ENCODE measurements at regions not wholly inside any gene's neighbourhood (a gene's known extent, or its start where the extent isn't known, plus 50 kb on each side); places are given as distances from the start of the nearest gene placed in this dataset.

GRCh38 chr9:31372799-31373587, 1011.5 kb upstream of the ACO1 start:
- H3K9me3 ChIP-seq: no peaks in the 10 kb centered on the region
- H3K4me1 ChIP-seq: no peaks in the 10 kb centered on the region
- no peak overlapping the region for H3K27ac ChIP-seq
- no peak for TF ChIP-seq CTCF (IDR thresholded peaks at IDR 0.05)
- H3K27me3 ChIP-seq: no peaks in the 10 kb centered on the region
- DNase-seq: no peak
- H3K36me3 ChIP-seq: no peaks in the 10 kb centered on the region
- 80 to 87% methylated on average over 7 of the region's 7 CpGs for whole genome bisulfite sequencing, 2 donors
- intact Hi-C loops (cut with DNase I): no loop called here
- H3K4me3 ChIP-seq: no peak overlapping the region

- no peak overlapping the region for H3K4me3 ChIP-seq
- intact Hi-C loops (cut with DNase I): no loop called here
- no peaks in the 10 kb centered on the region for H3K36me3 ChIP-seq
- no peaks in the 10 kb centered on the region for H3K27me3 ChIP-seq
- TF ChIP-seq CTCF (IDR thresholded peaks at IDR 0.05) (no peak), POLR2A (IDR thresholded peaks at IDR 0.05) (no peak), POLR2AphosphoS5 (IDR thresholded peaks at IDR 0.05) (no peak), EP300 (IDR thresholded peaks at IDR 0.05) (no peak)
- 80 to 86% methylated on average over 4 of the region's 4 CpGs for WGBS, 2 donors
- DNase-seq: no peak
- H3K27ac ChIP-seq: no peak overlapping the region
- H3K4me1 ChIP-seq: no peaks in the 10 kb centered on the region
- H3K9me3 ChIP-seq: no peaks in the 10 kb centered on the region
Measured at GRCh38 chr9:31377358-31377757, 1007.1 kb upstream of the ACO1 start.

- H3K4me3 ChIP-seq: no peak overlapping the region
- no peak for TF ChIP-seq CTCF (IDR thresholded peaks at IDR 0.05)
- no peak for TF ChIP-seq EP300 (IDR thresholded peaks at IDR 0.05)
- TF ChIP-seq POLR2A (IDR thresholded peaks at IDR 0.05): no peak
- no peak for TF ChIP-seq POLR2AphosphoS5 (IDR thresholded peaks at IDR 0.05)
- H3K27ac ChIP-seq: no peak overlapping the region
- H3K36me3 ChIP-seq: no peaks in the 10 kb centered on the region
- DNase-seq: no peak
- no peaks in the 10 kb centered on the region for H3K9me3 ChIP-seq
- H3K27me3 ChIP-seq: no peaks in the 10 kb centered on the region
- WGBS, 2 donors: 84 to 89% methylated on average over 1 of the region's 1 CpG
- intact Hi-C loops (cut with DNase I): no loop called here
- peaks cover 0 to under 1% (median 0%) of the 10 kb centered on the region in 4 donors for H3K4me1 ChIP-seq
Measured at GRCh38 chr9:31388660-31389059, 995.8 kb upstream of the ACO1 start.

- Histone ChIP-seq H3K4me3 (no peak overlapping the region), H3K9me3 (no peaks in the 10 kb centered on the region), H3K27me3 (no peaks in the 10 kb centered on the region), H3K36me3 (no peaks in the 10 kb centered on the region), H3K27ac (no peak overlapping the region), H3K4me1 (peaks cover 0 to 5% (median 1%) of the 10 kb centered on the region in 4 donors)
- 65 to 75% methylated on average over 3 of the region's 3 CpGs for WGBS, 2 donors
- TF ChIP-seq CTCF (IDR thresholded peaks at IDR 0.05): no peak
- no peak for TF ChIP-seq POLR2AphosphoS5 (IDR thresholded peaks at IDR 0.05)
- no peak for TF ChIP-seq EP300 (IDR thresholded peaks at IDR 0.05)
- no peak for TF ChIP-seq POLR2A (IDR thresholded peaks at IDR 0.05)
- intact Hi-C loops (cut with DNase I): no loop called here
- no peak for DNase-seq
Measured at GRCh38 chr9:31389075-31389474, 995.4 kb upstream of the ACO1 start.

Data from sigmoid colon (tissue), 6 donors.